ENCODE measurements at regions not wholly inside any gene's neighbourhood (a gene's known extent, or its start where the extent isn't known, plus 50 kb on each side); places are given as distances from the start of the nearest gene placed in this dataset.

GRCh38 chr5:31106691-31107090 is 86.8 kb upstream of the CDH6 start:
- TF ChIP-seq CTCF (IDR thresholded peaks at IDR 0.05; ENCODE audit: insufficient read depth, low read length) = no peak
- TF ChIP-seq POLR2AphosphoS5 (IDR thresholded peaks at IDR 0.05; ENCODE audit: low read depth) = no peak

Data from HL-60 (cell line).